DND-41 (cell line): ENCODE measurements at regions not wholly inside any gene's neighbourhood (a gene's known extent, or its start where the extent isn't known, plus 50 kb on each side); places are given as distances from the start of the nearest gene placed in this dataset.

Experiments
- ATAC-seq: fragments of 200-7000 bp; cut with Tn5 transposase; 3 replicates; pipeline ENCODE4 v1.9.1; 2021; ENCODE audit warnings: low read depth; ENCODE audit not compliant: insufficient read depth
- DNase-seq: peaks from one replicate; pipeline ENCODE4 v3.0.0-alpha.2; 2020
- H2AFZ ChIP-seq: 2 replicates; pipeline ENCODE4 v1.6.0; 2012; ENCODE audit warnings: low read depth, low read length
- H3K27ac ChIP-seq: 2 replicates; pipeline ENCODE4 v1.5.1; 2012; ENCODE audit warnings: low read length, inconsistent platforms
- H3K27me3 ChIP-seq: fragments of 200-600 bp; sonication (generic); 2 replicates; pipeline ENCODE4 v1.6.0; 2012; ENCODE audit warnings: low read length, mild to moderate bottlenecking, inconsistent platforms; ENCODE audit not compliant: insufficient read depth, poor library complexity
- H3K36me3 ChIP-seq: 2 replicates; pipeline ENCODE4 v1.5.1; 2012; ENCODE audit warnings: low read length, inconsistent platforms; ENCODE audit not compliant: insufficient read depth
- H3K4me1 ChIP-seq: 2 replicates; pipeline ENCODE4 v1.5.1; 2012; ENCODE audit warnings: mild to moderate bottlenecking, low read length; ENCODE audit not compliant: insufficient read depth
- H3K4me2 ChIP-seq: 2 replicates; pipeline ENCODE4 v1.6.0; 2012; ENCODE audit warnings: mild to moderate bottlenecking, moderate library complexity, low read length, inconsistent platforms; ENCODE audit not compliant: insufficient read depth
- H3K4me3 ChIP-seq, 2 experiments: fragments of 200-600 bp in 1 of 2; shearing (Covaris generic) in 1 of 2; 2 replicates each; pipeline ENCODE4 v1.5.1; 2012 to 2016; ENCODE audit warnings: inconsistent platforms in 2 of 2, low read length in 2 of 2, mild to moderate bottlenecking in 2 of 2, low read depth in 1 of 2, moderate library complexity in 1 of 2
- H3K79me2 ChIP-seq: 2 replicates; pipeline ENCODE4 v1.6.0; 2012; ENCODE audit warnings: low read length, inconsistent platforms; ENCODE audit not compliant: insufficient read depth
- H3K9ac ChIP-seq: 2 replicates; pipeline ENCODE4 v1.6.0; 2012; ENCODE audit warnings: low read depth, mild to moderate bottlenecking, inconsistent platforms, low read length, moderate library complexity
- H3K9me3 ChIP-seq: 2 replicates; pipeline ENCODE4 v1.5.1; 2012; ENCODE audit warnings: low read length, moderate library complexity, mild to moderate bottlenecking, inconsistent platforms; ENCODE audit not compliant: insufficient read depth, severe bottlenecking
- H4K20me1 ChIP-seq: 2 replicates; pipeline ENCODE4 v1.6.0; 2012; ENCODE audit warnings: low read length; ENCODE audit not compliant: insufficient read depth
- EZH2 ChIP-seq: IDR thresholded peaks from 3 replicates; pipeline ENCODE4 v1.6.1; 2012; ENCODE audit warnings: borderline replicate concordance, low read depth, mild to moderate bottlenecking, moderate library complexity, low read length, inconsistent platforms; ENCODE audit not compliant: severe bottlenecking
- TF ChIP-seq, protein P1 (sequence below): IDR thresholded peaks from 2 replicates; pipeline ENCODE4 v1.5.1; 2012; ENCODE audit warnings: borderline replicate concordance, low read length, moderate library complexity, mild to moderate bottlenecking; ENCODE audit not compliant: poor library complexity, severe bottlenecking; ENCODE audit errors: extremely low read depth

DNA sequence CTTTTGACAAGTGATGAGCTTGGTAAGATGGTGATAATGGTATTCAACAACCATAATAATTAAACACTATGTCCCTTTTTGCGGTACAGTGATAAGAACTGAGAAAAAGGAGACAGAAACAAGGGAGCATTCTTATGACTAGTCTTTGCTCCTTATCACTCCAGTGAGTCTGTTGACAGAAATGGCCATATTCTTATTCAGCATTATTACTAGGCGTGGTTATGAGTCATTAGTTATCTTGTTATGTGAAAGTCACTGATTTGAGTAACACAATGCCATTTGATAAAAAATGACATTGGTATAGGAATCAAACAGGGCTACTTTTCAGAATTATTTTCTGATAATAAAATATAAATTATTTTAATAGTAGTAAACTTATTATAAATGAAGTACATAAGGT, 193.5 kb downstream of the C3orf38 start:
- no peak overlapping the region for H3K4me2 ChIP-seq
- ATAC-seq (no peak), DNase-seq (no peak)
- H3K9ac ChIP-seq = no peak overlapping the region
- H3K27me3 ChIP-seq = no peaks in the 10 kb centered on the region
- no peaks in the 10 kb centered on the region for H3K36me3 ChIP-seq
- H3K9me3 ChIP-seq = no peaks in the 10 kb centered on the region
- no peaks in the 10 kb centered on the region for H3K79me2 ChIP-seq
- no peaks in the 10 kb centered on the region for H3K4me1 ChIP-seq
- no peak overlapping the region for H3K27ac ChIP-seq
- no peaks in the 10 kb centered on the region for H4K20me1 ChIP-seq
- H2AFZ ChIP-seq = no peak overlapping the region
- TF ChIP-seq, protein P1, sequence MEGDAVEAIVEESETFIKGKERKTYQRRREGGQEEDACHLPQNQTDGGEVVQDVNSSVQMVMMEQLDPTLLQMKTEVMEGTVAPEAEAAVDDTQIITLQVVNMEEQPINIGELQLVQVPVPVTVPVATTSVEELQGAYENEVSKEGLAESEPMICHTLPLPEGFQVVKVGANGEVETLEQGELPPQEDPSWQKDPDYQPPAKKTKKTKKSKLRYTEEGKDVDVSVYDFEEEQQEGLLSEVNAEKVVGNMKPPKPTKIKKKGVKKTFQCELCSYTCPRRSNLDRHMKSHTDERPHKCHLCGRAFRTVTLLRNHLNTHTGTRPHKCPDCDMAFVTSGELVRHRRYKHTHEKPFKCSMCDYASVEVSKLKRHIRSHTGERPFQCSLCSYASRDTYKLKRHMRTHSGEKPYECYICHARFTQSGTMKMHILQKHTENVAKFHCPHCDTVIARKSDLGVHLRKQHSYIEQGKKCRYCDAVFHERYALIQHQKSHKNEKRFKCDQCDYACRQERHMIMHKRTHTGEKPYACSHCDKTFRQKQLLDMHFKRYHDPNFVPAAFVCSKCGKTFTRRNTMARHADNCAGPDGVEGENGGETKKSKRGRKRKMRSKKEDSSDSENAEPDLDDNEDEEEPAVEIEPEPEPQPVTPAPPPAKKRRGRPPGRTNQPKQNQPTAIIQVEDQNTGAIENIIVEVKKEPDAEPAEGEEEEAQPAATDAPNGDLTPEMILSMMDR = no peak
- TF ChIP-seq EZH2 = no peak
- H3K4me3 ChIP-seq = no peak overlapping the region

DNA sequence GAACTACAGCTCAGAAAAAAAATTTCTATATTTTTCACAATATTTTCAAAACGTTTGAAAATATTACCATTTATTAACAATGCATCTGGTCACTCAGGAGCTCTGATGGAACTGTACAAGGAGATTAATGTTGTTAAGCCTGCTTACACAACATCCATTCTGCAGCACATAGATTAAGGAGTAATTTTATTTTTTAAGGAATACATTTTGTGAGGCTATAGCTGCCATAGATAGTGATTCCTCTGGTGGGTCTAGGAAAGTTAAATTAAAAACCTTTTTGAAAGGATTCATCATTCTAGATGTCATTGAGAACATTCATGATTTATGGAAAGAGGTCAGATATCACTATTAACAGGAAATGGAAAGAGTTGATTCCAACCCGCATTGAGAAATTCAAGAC, 196.9 kb downstream of the C3orf38 start:
- H3K79me2 ChIP-seq = no peaks in the 10 kb centered on the region
- H3K27me3 ChIP-seq = no peaks in the 10 kb centered on the region
- H3K4me1 ChIP-seq = no peaks in the 10 kb centered on the region
- no peaks in the 10 kb centered on the region for H3K36me3 ChIP-seq
- H3K9me3 ChIP-seq = no peaks in the 10 kb centered on the region
- no peak overlapping the region for H3K4me3 ChIP-seq
- H3K27ac ChIP-seq = no peak overlapping the region
- DNase-seq (no peak), ATAC-seq (no peak)
- no peak overlapping the region for H3K4me2 ChIP-seq
- TF ChIP-seq EZH2 = no peak
- TF ChIP-seq, protein P1 = no peak
- no peaks in the 10 kb centered on the region for H4K20me1 ChIP-seq
- H2AFZ ChIP-seq = no peak overlapping the region
- no peak overlapping the region for H3K9ac ChIP-seq

DNA sequence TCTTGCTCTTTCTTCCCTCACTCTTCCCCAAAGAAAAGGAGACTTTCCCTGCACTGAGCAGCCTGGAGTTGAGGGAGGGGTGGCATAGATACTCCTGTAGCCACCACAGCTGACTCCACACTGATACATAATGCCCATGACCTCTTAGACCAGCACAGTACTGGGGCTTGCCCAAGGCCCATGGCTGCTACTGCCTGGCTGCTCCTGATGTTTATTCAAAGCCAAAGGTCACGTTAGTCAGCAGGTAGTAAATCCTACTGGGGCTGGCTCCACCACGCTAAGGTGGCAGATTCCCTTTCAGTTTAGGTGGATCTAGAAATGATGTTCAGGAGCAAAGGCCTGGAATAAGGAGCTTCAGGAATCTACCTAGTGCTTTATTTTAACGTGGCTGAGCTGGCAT, 212.7 kb downstream of the C3orf38 start:
- Histone ChIP-seq H4K20me1 (no peaks in the 10 kb centered on the region), H3K27me3 (no peaks in the 10 kb centered on the region), H3K4me2 (no peak overlapping the region), H3K36me3 (no peaks in the 10 kb centered on the region), H3K4me3 (no peak overlapping the region), H3K9ac (no peak overlapping the region), H3K4me1 (no peaks in the 10 kb centered on the region), H3K27ac (no peak overlapping the region), H3K79me2 (no peaks in the 10 kb centered on the region), H3K9me3 (no peaks in the 10 kb centered on the region), H2AFZ (no peak overlapping the region)
- no peak for ATAC-seq
- DNase-seq = no peak
- no peak for TF ChIP-seq EZH2
- TF ChIP-seq, protein P1 = no peak

DNA sequence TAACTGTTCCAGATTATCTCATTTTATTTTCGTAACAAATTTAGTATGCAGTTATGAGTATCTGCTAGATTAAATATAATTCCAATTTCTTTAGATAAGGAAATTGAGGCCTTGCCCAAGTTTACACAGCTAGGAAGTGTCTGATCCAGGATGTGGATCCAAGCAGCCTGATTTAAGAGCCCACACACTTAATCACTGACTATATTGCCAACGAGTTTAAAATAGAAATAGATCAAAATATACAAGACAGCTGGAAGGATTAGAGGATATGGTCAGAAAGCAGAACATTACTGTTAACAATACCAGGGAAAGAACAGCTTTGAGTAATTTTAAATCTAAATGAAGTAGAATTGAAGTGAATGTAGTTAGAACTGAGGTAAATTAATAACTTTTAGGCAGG, 215.2 kb downstream of the C3orf38 start:
- H3K27ac ChIP-seq = no peak overlapping the region
- H3K9ac ChIP-seq = no peak overlapping the region
- no peaks in the 10 kb centered on the region for H3K27me3 ChIP-seq
- TF ChIP-seq, protein P1 = no peak
- TF ChIP-seq EZH2 = no peak
- no peaks in the 10 kb centered on the region for H3K79me2 ChIP-seq
- no peak overlapping the region for H2AFZ ChIP-seq
- H3K4me3 ChIP-seq = no peak overlapping the region
- no peak for ATAC-seq
- H4K20me1 ChIP-seq = no peaks in the 10 kb centered on the region
- no peaks in the 10 kb centered on the region for H3K4me1 ChIP-seq
- DNase-seq = no peak
- no peak overlapping the region for H3K4me2 ChIP-seq
- H3K9me3 ChIP-seq = no peaks in the 10 kb centered on the region
- no peaks in the 10 kb centered on the region for H3K36me3 ChIP-seq
